ENCODE measurements at regions not wholly inside any gene's neighbourhood (a gene's known extent, or its start where the extent isn't known, plus 50 kb on each side); places are given as distances from the start of the nearest gene placed in this dataset.
"Not testable (repeated sequence)": the region's sequence is repeated elsewhere in the genome, so short reads cannot be mapped to it uniquely, and the experiment has no call there.

GRCh38 chr15:62365795-62366442, 200.8 kb upstream of the C2CD4B start:
- DNase-seq (ENCODE audit: low spot score): no peak

- DNase-seq (ENCODE audit: low spot score): peak; percentile 13
Measured at GRCh38 chr15:62369454-62369853, 204.4 kb upstream of the C2CD4B start.

- not testable (repeated sequence) for DNase-seq (ENCODE audit: low spot score)
Measured at GRCh38 chr15:62371683-62372082, 206.6 kb upstream of the C2CD4B start.

GRCh38 chr15:62377736-62378480, 212.8 kb upstream of the C2CD4B start:
- no peak for DNase-seq (ENCODE audit: low spot score)

- DNase-seq (ENCODE audit: low spot score): no peak
Measured at GRCh38 chr15:62378772-62379498, 213.8 kb upstream of the C2CD4B start.

- no peak for DNase-seq (ENCODE audit: low spot score)
Measured at GRCh38 chr15:62380011-62380410, 214.9 kb upstream of the C2CD4B start.

- DNase-seq (ENCODE audit: low spot score): no peak
Measured at GRCh38 chr15:62382046-62382445, 217.0 kb upstream of the C2CD4B start.

- DNase-seq (ENCODE audit: low spot score): peak; percentile 82
Measured at GRCh38 chr15:62389885-62390790, 225.1 kb upstream of the C2CD4B start, which contains the start of gene TLN2. TSS of gene TLN2 (plus strand) at chr15:62390550.

GRCh38 chr15:62390791-62391640, 225.9 kb upstream of the C2CD4B start:
- peak; percentile 57 for DNase-seq (ENCODE audit: low spot score)

- peak; percentile 63 for DNase-seq (ENCODE audit: low spot score)
Measured at GRCh38 chr15:62391641-62392262, 226.7 kb upstream of the C2CD4B start.

GRCh38 chr15:62392376-62392775, 227.3 kb upstream of the C2CD4B start:
- DNase-seq (ENCODE audit: low spot score): no peak

GRCh38 chr15:62393196-62393595, 228.1 kb upstream of the C2CD4B start:
- DNase-seq (ENCODE audit: low spot score): no peak

GRCh38 chr15:62394079-62394478, 229.0 kb upstream of the C2CD4B start:
- no peak for DNase-seq (ENCODE audit: low spot score)

- DNase-seq (ENCODE audit: low spot score): no peak
Measured at GRCh38 chr15:62400778-62401177, 235.7 kb upstream of the C2CD4B start.

- no peak for DNase-seq (ENCODE audit: low spot score)
Measured at GRCh38 chr15:62402687-62403086, 237.6 kb upstream of the C2CD4B start.

- DNase-seq (ENCODE audit: low spot score): peak; percentile 12
Measured at GRCh38 chr15:62403164-62403809, 238.2 kb upstream of the C2CD4B start.

- DNase-seq (ENCODE audit: low spot score): no peak
Measured at GRCh38 chr15:62404194-62404985, 239.3 kb upstream of the C2CD4B start.

GRCh38 chr15:62406305-62406891, 241.3 kb upstream of the C2CD4B start:
- DNase-seq (ENCODE audit: low spot score): no peak

All from umbilical cord (tissue), 1 donor.